ENCODE measurements at regions not wholly inside any gene's neighbourhood (a gene's known extent, or its start where the extent isn't known, plus 50 kb on each side); places are given as distances from the start of the nearest gene placed in this dataset.

- TF ChIP-seq EZH2 (IDR thresholded peaks at IDR 0.05; ENCODE audit: insufficient read depth, poor library complexity, severe bottlenecking) (no peak), EZH2phosphoT487 (IDR thresholded peaks at IDR 0.05; ENCODE audit: insufficient read depth, low read depth) (no peak)
Measured at GRCh38 chr4:124481123-124481522, 231.4 kb downstream of the ANKRD50 start.
